Kidney epithelial cell (primary cell): ENCODE measurements at regions not wholly inside any gene's neighbourhood (a gene's known extent, or its start where the extent isn't known, plus 50 kb on each side); places are given as distances from the start of the nearest gene placed in this dataset.
"Not testable (repeated sequence)": the region's sequence is repeated elsewhere in the genome, so short reads cannot be mapped to it uniquely, and the experiment has no call there.

Source experiments
- DNase-seq: peaks from one replicate; pipeline ENCODE4 v3.0.0-alpha.2; 2010; ENCODE audit warnings: low read depth
- H3K27me3 ChIP-seq: 2 replicates; pipeline ENCODE4 v1.6.0; 2011; ENCODE audit warnings: low read length; ENCODE audit not compliant: control insufficient read depth, insufficient read depth
- H3K36me3 ChIP-seq: 2 replicates; pipeline ENCODE4 v1.5.1; 2011; ENCODE audit warnings: low read length; ENCODE audit not compliant: control insufficient read depth, insufficient read depth
- H3K4me3 ChIP-seq: 2 replicates; pipeline ENCODE4 v1.5.1; 2011; ENCODE audit warnings: low read depth, mild to moderate bottlenecking, control low read depth, low read length
- TF ChIP-seq, protein P1 (sequence below): IDR thresholded peaks from 2 replicates; pipeline ENCODE4 v1.5.1; 2011; ENCODE audit warnings: mild to moderate bottlenecking, moderate library complexity, low read length, control low read depth, inconsistent platforms; ENCODE audit not compliant: insufficient read depth, poor library complexity, severe bottlenecking

DNA sequence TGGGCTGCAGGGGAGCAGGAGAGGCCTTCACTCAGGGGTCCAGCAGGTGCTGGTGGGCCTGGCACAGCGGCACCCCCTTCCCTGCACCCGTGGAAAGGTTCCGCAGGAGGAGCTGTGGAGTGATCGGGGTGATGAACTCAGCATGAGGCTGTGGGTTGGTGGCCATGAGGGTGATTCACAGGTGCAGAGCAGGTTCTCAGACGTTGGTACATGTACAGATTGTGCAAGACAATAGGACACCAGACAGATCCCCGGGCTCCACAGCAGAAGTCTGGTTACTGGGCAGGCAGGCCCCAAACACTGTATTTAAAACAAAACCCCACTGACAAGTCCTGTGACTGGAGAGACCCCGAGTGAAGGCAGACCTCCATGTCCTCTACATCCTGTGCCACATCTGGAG is 151.6 kb upstream of the CDH4 start:
- H3K4me3 ChIP-seq: no peak overlapping the region
- H3K36me3 ChIP-seq: no peaks in the 10 kb centered on the region
- TF ChIP-seq, protein P1, sequence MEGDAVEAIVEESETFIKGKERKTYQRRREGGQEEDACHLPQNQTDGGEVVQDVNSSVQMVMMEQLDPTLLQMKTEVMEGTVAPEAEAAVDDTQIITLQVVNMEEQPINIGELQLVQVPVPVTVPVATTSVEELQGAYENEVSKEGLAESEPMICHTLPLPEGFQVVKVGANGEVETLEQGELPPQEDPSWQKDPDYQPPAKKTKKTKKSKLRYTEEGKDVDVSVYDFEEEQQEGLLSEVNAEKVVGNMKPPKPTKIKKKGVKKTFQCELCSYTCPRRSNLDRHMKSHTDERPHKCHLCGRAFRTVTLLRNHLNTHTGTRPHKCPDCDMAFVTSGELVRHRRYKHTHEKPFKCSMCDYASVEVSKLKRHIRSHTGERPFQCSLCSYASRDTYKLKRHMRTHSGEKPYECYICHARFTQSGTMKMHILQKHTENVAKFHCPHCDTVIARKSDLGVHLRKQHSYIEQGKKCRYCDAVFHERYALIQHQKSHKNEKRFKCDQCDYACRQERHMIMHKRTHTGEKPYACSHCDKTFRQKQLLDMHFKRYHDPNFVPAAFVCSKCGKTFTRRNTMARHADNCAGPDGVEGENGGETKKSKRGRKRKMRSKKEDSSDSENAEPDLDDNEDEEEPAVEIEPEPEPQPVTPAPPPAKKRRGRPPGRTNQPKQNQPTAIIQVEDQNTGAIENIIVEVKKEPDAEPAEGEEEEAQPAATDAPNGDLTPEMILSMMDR: no peak
- H3K27me3 ChIP-seq: peaks cover 13% of the 10 kb centered on the region
- DNase-seq: no peak

DNA sequence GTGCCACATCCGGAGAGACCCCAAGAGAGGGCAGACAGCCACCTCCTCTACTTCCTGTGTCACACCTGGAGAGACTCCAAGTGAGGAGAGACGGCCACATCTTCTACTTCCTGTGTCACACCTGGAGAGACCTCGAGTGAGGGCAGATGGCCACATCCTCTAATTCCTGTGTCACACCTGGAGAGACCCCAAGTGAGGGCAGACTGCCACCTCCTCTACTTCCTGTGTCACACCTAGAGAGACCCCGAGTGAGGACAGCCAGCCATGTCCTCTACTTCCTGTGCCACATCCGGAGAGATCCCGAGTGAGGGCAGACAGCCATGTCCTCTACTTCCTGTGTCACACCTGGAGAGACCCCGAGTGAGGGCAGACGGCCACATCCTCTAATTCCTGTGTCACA is 150.7 kb upstream of the CDH4 start:
- not testable (repeated sequence) for H3K36me3 ChIP-seq, DNase-seq, H3K4me3 ChIP-seq
- peaks cover 16% of the 10 kb centered on the region for H3K27me3 ChIP-seq

DNA sequence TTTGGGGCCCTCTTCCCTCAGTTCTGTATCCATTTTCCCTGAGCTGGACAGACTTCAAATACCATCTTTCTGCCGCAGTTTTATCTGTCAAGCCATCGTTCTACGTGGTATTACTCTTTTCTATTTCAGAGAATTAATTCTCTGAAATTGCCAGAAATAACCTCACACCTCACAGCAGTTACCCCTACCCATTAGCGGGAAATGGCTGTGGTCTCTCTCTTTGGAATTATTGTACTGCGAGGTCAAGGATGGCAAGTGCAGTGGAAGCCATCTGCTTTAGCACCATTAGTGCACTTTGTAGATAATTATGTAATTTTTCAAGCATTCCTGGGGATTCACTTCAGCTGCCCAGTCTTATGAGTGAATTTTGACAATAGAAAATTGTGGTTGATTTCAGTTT is 147.8 kb upstream of the CDH4 start:
- TF ChIP-seq, protein P1: no peak
- Histone ChIP-seq H3K4me3 (no peak overlapping the region), H3K27me3 (peaks cover 16% of the 10 kb centered on the region), H3K36me3 (no peaks in the 10 kb centered on the region)
- no peak for DNase-seq

DNA sequence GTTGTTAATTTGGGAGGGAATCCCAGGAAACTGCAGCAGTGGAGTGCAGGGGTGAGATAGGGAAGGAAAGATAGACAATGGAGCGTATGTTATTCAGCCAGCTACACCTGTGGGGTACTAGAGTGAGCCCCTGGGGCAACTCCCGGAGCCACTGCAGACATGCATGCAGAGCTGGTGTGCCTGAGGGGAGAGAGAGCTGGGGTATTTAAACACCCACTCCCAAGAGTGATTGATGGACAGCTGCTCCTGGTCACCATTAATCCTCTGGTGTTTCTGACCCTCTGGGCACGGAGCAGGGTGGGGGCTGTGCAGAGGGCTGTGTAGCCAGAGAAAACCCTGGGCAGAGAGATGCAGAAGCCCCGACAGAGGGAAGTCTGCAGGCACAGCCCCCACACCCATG is 146.7 kb upstream of the CDH4 start:
- TF ChIP-seq, protein P1: no peak
- no peak for DNase-seq

DNA sequence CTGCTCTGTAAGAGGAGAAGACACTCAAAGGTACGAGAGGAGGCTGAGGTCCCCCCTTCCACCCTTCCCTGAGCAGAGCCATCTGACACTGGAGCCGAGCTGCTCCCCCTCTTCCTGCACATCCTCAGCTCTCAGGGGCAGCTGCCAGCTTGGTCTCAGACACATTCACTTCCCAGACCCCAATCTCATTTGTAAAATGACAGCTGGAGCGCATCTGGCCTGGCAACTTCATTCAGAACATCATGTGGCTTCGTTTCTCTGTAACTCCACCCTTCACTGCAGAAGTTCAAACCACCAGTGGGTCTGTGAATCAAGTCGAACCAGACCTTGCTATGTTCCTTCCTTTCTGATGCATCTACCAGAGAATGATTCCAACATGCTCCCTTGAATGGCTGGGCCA is 145.6 kb upstream of the CDH4 start:
- H3K27me3 ChIP-seq: peaks cover 14% of the 10 kb centered on the region

More for the DNA sequence above, 146.7 kb upstream of the CDH4 start:
- H3K27me3 ChIP-seq: peaks cover 14% of the 10 kb centered on the region
- H3K36me3 ChIP-seq: no peaks in the 10 kb centered on the region
- no peak overlapping the region for H3K4me3 ChIP-seq

DNA sequence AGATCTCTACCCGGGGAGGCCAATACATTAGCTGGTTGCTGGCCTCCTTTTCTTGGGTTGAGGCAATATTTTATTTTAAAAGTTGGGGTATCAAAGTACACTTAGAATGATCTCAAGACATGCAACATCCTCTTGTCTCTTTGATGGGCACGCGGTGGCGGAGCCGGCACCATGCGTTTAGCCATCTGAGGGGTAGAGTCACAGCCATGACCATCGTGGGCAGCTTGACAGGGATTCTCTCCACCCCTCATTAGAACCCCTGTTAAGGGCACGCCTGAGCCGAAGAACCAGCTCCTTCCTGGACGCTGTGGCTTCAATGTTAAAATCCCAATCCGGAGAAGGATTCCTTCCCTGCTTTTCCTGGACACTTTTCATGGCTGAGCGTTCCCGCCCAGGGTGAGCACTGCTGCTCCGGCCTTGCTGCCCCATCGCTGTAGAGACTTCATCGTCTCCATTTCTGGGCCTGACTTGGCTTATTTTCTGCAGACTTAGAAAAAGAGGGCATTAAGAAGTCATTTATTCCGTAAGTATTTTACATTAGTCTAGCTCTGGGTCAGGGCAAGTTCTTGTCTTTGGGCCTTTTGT is 142.7 kb upstream of the CDH4 start:
- H3K27me3 ChIP-seq: peaks cover 9% of the 10 kb centered on the region
- TF ChIP-seq, protein P1: no peak

More for the DNA sequence above, 145.6 kb upstream of the CDH4 start:
- no peak for DNase-seq
- Histone ChIP-seq H3K36me3 (no peaks in the 10 kb centered on the region), H3K4me3 (no peak overlapping the region)
- TF ChIP-seq, protein P1: no peak

More for the DNA sequence above, 142.7 kb upstream of the CDH4 start:
- no peak for DNase-seq
- H3K4me3 ChIP-seq: no peak overlapping the region
- H3K36me3 ChIP-seq: no peaks in the 10 kb centered on the region
